Loucy (cell line): ENCODE measurements at regions not wholly inside any gene's neighbourhood (a gene's known extent, or its start where the extent isn't known, plus 50 kb on each side); places are given as distances from the start of the nearest gene placed in this dataset.

Experiments used
- CTCF ChIP-seq: fragments of 200-600 bp; sonication (generic); conservative IDR thresholded peaks from 2 replicates; pipeline ENCODE4 v1.5.1; 2014; ENCODE audit warnings: mild to moderate bottlenecking, antibody characterized with exemption, low read length
- EZH2phosphoT487 ChIP-seq: fragments of 200-600 bp; IDR thresholded peaks from 2 replicates; pipeline ENCODE4 v1.6.1; 2018; ENCODE audit warnings: antibody characterized with exemption, mild to moderate bottlenecking, moderate library complexity, borderline replicate concordance

- no peak for TF ChIP-seq CTCF
- no peak for TF ChIP-seq EZH2phosphoT487
These were observed 62.6 kb upstream of the TSPAN5 start for GRCh38 chr4:98720871-98721480.
